ENCODE measurements at regions not wholly inside any gene's neighbourhood (a gene's known extent, or its start where the extent isn't known, plus 50 kb on each side); places are given as distances from the start of the nearest gene placed in this dataset.

DNA sequence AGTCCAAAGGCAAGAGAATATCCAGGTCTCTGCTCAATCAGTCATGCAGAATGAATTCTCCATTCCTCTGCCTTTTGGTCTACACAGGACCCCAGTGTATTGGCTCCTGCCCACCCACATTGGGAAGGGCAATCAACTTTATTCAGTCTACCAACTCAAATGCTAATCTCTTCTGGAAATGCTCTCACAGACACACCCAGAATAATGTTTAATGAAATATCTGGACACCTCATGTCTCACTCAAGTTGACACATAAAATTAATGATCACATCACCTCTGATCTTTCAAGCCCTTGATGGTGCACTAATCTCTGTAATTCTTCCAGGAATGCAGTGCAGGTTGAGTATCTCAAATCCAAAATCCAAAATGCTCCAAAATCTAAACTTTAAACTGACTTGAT lies 315.6 kb downstream of the HRH4 start:
- Histone ChIP-seq H2BK120ac (ENCODE audit: insufficient read depth, low read length, poor library complexity) (no peak overlapping the region), H3K27ac (ENCODE audit: low read depth, low read length) (no peak overlapping the region), H3K4ac (ENCODE audit: low read depth, low read length) (no peak overlapping the region), H3K4me3 (ENCODE audit: low read depth, low read length) (no peak overlapping the region), H3K4me2 (ENCODE audit: low read length) (no peak overlapping the region), H3K18ac (ENCODE audit: low read length) (no peak overlapping the region), H3K79me2 (ENCODE audit: control insufficient read depth, insufficient read depth, low read length, poor library complexity) (no peaks in the 10 kb centered on the region), H4K91ac (ENCODE audit: low read depth, low read length) (no peak overlapping the region), H4K8ac (ENCODE audit: low read depth, low read length) (no peak overlapping the region), H3K9ac (ENCODE audit: low read length) (no peak overlapping the region), H2AK5ac (ENCODE audit: low read length) (no peak overlapping the region), H2BK5ac (ENCODE audit: low read depth, low read length, poor library complexity) (no peak overlapping the region), H3K14ac (ENCODE audit: low read length) (no peak overlapping the region), H3K4me1 (ENCODE audit: control insufficient read depth in 1 of 2, insufficient read depth in 2 of 2, low read length in 2 of 2) (no peaks in the 10 kb centered on the region), H3K9me3 (ENCODE audit: insufficient read depth, low read depth, low read length) (no peaks in the 10 kb centered on the region), H3K23ac (ENCODE audit: low read length) (no peak overlapping the region), H2AFZ (ENCODE audit: insufficient read depth, low read length, poor library complexity) (no peak overlapping the region), H2BK12ac (ENCODE audit: low read length) (no peak overlapping the region), H3K36me3 (ENCODE audit: control insufficient read depth in 1 of 2, insufficient read depth in 2 of 2, low read length in 2 of 2) (no peaks in the 10 kb centered on the region), H3K27me3 (ENCODE audit: insufficient read depth, low read length) (no peaks in the 10 kb centered on the region), H4K12ac (ENCODE audit: low read depth, low read length) (no peak overlapping the region), H3K79me1 (ENCODE audit: low read length) (no peaks in the 10 kb centered on the region)
- DNase-seq = no peak

DNA sequence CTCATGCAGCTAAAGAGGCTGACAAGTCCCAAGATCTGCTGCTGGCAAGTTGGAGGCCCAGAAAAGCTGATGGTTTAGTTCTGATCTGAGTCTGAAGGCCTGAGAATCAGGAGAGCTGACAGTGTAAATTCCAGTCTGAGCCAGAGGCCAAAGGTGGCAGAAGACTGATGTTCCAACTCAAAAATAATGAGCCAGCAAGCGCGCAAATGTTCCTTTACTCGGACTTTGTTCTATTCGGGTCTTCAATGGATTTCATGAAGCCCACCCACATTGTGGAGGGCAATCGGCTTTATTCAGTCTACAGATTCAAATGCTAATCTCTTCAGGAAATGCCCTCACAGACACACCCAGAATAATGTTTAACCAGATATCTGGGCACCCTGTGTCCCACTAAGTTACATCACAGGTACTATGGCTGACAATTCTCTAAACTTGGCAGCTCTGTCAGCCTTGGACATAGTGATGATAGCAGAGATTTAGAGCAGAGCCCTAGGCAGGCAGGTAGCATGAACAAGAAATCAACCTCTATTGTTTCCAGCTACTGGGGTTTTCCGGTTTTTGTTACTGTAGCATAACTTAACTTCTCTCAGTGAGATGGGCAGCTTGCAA lies 318.5 kb downstream of the HRH4 start:
- Histone ChIP-seq H4K8ac (ENCODE audit: low read depth, low read length) (no peak overlapping the region), H3K4me2 (ENCODE audit: low read length) (no peak overlapping the region), H4K91ac (ENCODE audit: low read depth, low read length) (no peak overlapping the region), H2BK120ac (ENCODE audit: insufficient read depth, low read length, poor library complexity) (no peak overlapping the region), H2BK5ac (ENCODE audit: low read depth, low read length, poor library complexity) (no peak overlapping the region), H3K18ac (ENCODE audit: low read length) (no peak overlapping the region), H3K27me3 (ENCODE audit: insufficient read depth, low read length) (no peaks in the 10 kb centered on the region), H3K79me1 (ENCODE audit: low read length) (no peaks in the 10 kb centered on the region), H3K14ac (ENCODE audit: low read length) (no peak overlapping the region), H3K79me2 (ENCODE audit: control insufficient read depth, insufficient read depth, low read length, poor library complexity) (no peaks in the 10 kb centered on the region), H3K4me1 (ENCODE audit: control insufficient read depth in 1 of 2, insufficient read depth in 2 of 2, low read length in 2 of 2) (no peaks in the 10 kb centered on the region), H3K9me3 (ENCODE audit: insufficient read depth, low read depth, low read length) (no peaks in the 10 kb centered on the region), H3K4me3 (ENCODE audit: low read depth, low read length) (no peak overlapping the region), H3K9ac (ENCODE audit: low read length) (no peak overlapping the region), H3K4ac (ENCODE audit: low read depth, low read length) (no peak overlapping the region), H4K12ac (ENCODE audit: low read depth, low read length) (no peak overlapping the region), H2AFZ (ENCODE audit: insufficient read depth, low read length, poor library complexity) (no peak overlapping the region), H2AK5ac (ENCODE audit: low read length) (no peak overlapping the region), H2BK12ac (ENCODE audit: low read length) (no peak overlapping the region), H3K27ac (ENCODE audit: low read depth, low read length) (no peak overlapping the region), H3K36me3 (ENCODE audit: control insufficient read depth in 1 of 2, insufficient read depth in 2 of 2, low read length in 2 of 2) (no peaks in the 10 kb centered on the region), H3K23ac (ENCODE audit: low read length) (no peak overlapping the region)
- DNase-seq = no peak
- WGBS (ENCODE audit: extremely low coverage, insufficient coverage, insufficient read length) = no CpG with 5 or more reads among the region's 6 CpGs

DNA sequence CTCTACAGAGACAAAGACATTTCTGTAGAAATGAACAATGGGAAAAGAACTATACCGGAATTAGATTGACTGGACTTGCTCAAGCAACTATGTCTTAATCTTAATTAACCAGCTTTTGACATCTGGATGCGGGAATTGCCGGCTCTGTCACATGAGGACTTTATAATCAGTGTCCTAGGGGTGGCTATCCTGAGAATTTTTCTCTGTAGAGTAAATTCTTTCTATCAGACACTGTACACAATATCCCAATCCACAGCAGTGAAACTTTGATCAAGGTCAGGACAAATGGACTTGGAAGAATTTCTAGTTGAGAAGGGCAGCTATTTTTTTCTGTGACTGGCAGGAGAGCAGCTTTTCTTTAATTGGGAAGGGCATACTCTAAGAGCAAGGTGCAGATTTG lies 322.1 kb downstream of the HRH4 start:
- no peak overlapping the region for H3K4ac ChIP-seq (ENCODE audit: low read depth, low read length)
- H3K27ac ChIP-seq (ENCODE audit: low read depth, low read length) = no peak overlapping the region
- H3K9me3 ChIP-seq (ENCODE audit: insufficient read depth, low read depth, low read length) = no peaks in the 10 kb centered on the region
- no peak overlapping the region for H4K91ac ChIP-seq (ENCODE audit: low read depth, low read length)
- H3K14ac ChIP-seq (ENCODE audit: low read length) = no peak overlapping the region
- no peaks in the 10 kb centered on the region for H3K27me3 ChIP-seq (ENCODE audit: insufficient read depth, low read length)
- no peak overlapping the region for H2AFZ ChIP-seq (ENCODE audit: insufficient read depth, low read length, poor library complexity)
- H2BK12ac ChIP-seq (ENCODE audit: low read length) = no peak overlapping the region
- H3K4me2 ChIP-seq (ENCODE audit: low read length) = no peak overlapping the region
- no peak for DNase-seq
- H2AK5ac ChIP-seq (ENCODE audit: low read length) = no peak overlapping the region
- no peak overlapping the region for H3K18ac ChIP-seq (ENCODE audit: low read length)
- no peak overlapping the region for H3K9ac ChIP-seq (ENCODE audit: low read length)
- no peak overlapping the region for H3K4me3 ChIP-seq (ENCODE audit: low read depth, low read length)
- no peaks in the 10 kb centered on the region for H3K79me2 ChIP-seq (ENCODE audit: control insufficient read depth, insufficient read depth, low read length, poor library complexity)
- no peak overlapping the region for H2BK120ac ChIP-seq (ENCODE audit: insufficient read depth, low read length, poor library complexity)
- no peak overlapping the region for H2BK5ac ChIP-seq (ENCODE audit: low read depth, low read length, poor library complexity)
- H3K79me1 ChIP-seq (ENCODE audit: low read length) = no peaks in the 10 kb centered on the region
- no CpG with 5 or more reads among the region's 3 CpGs for WGBS (ENCODE audit: extremely low coverage, insufficient coverage, insufficient read length)
- no peak overlapping the region for H3K23ac ChIP-seq (ENCODE audit: low read length)
- no peak overlapping the region for H4K8ac ChIP-seq (ENCODE audit: low read depth, low read length)
- H3K4me1 ChIP-seq (ENCODE audit: control insufficient read depth in 1 of 2, insufficient read depth in 2 of 2, low read length in 2 of 2) = no peaks in the 10 kb centered on the region
- H3K36me3 ChIP-seq (ENCODE audit: control insufficient read depth in 1 of 2, insufficient read depth in 2 of 2, low read length in 2 of 2) = no peaks in the 10 kb centered on the region
- no peak overlapping the region for H4K12ac ChIP-seq (ENCODE audit: low read depth, low read length)

DNA sequence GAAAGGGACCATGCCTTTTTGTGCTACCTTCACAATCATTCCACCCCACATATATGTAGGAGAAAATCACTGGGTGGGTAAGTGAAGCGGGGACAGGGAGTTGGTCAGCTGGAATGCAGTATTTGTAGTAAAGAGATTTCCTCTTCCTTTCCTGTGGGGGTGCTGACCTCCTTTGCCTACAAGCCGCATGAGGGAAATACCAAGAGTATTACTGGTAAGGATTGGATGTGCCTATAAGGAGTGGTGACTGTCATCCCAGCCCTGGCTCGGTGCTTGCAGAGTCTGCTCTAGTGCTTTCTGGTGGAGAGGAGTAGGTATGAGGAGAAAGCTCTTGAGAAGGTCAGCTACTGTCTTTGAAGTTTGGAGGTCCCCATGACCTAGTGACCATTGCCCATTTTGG lies 324.6 kb downstream of the HRH4 start:
- no peak overlapping the region for H3K4ac ChIP-seq (ENCODE audit: low read depth, low read length)
- WGBS (ENCODE audit: extremely low coverage, insufficient coverage, insufficient read length) = no CpG with 5 or more reads among the region's 3 CpGs
- H4K12ac ChIP-seq (ENCODE audit: low read depth, low read length) = no peak overlapping the region
- H4K91ac ChIP-seq (ENCODE audit: low read depth, low read length) = no peak overlapping the region
- no peaks in the 10 kb centered on the region for H3K79me2 ChIP-seq (ENCODE audit: control insufficient read depth, insufficient read depth, low read length, poor library complexity)
- no peak overlapping the region for H3K18ac ChIP-seq (ENCODE audit: low read length)
- no peak overlapping the region for H3K9ac ChIP-seq (ENCODE audit: low read length)
- H3K27me3 ChIP-seq (ENCODE audit: insufficient read depth, low read length) = no peaks in the 10 kb centered on the region
- no peak overlapping the region for H2BK5ac ChIP-seq (ENCODE audit: low read depth, low read length, poor library complexity)
- no peak overlapping the region for H2BK120ac ChIP-seq (ENCODE audit: insufficient read depth, low read length, poor library complexity)
- H3K79me1 ChIP-seq (ENCODE audit: low read length) = no peaks in the 10 kb centered on the region
- no peak overlapping the region for H3K4me2 ChIP-seq (ENCODE audit: low read length)
- H3K4me3 ChIP-seq (ENCODE audit: low read depth, low read length) = no peak overlapping the region
- H3K23ac ChIP-seq (ENCODE audit: low read length) = no peak overlapping the region
- no peak overlapping the region for H3K14ac ChIP-seq (ENCODE audit: low read length)
- H4K8ac ChIP-seq (ENCODE audit: low read depth, low read length) = no peak overlapping the region
- H3K36me3 ChIP-seq (ENCODE audit: control insufficient read depth in 1 of 2, insufficient read depth in 2 of 2, low read length in 2 of 2) = no peaks in the 10 kb centered on the region
- H3K9me3 ChIP-seq (ENCODE audit: insufficient read depth, low read depth, low read length) = no peaks in the 10 kb centered on the region
- no peak overlapping the region for H2AFZ ChIP-seq (ENCODE audit: insufficient read depth, low read length, poor library complexity)
- H3K27ac ChIP-seq (ENCODE audit: low read depth, low read length) = no peak overlapping the region
- no peak overlapping the region for H2AK5ac ChIP-seq (ENCODE audit: low read length)
- H3K4me1 ChIP-seq (ENCODE audit: control insufficient read depth in 1 of 2, insufficient read depth in 2 of 2, low read length in 2 of 2) = no peaks in the 10 kb centered on the region
- H2BK12ac ChIP-seq (ENCODE audit: low read length) = no peak overlapping the region
- DNase-seq = no peak
